ENCODE measurements at regions not wholly inside any gene's neighbourhood (a gene's known extent, or its start where the extent isn't known, plus 50 kb on each side); places are given as distances from the start of the nearest gene placed in this dataset.

DNA sequence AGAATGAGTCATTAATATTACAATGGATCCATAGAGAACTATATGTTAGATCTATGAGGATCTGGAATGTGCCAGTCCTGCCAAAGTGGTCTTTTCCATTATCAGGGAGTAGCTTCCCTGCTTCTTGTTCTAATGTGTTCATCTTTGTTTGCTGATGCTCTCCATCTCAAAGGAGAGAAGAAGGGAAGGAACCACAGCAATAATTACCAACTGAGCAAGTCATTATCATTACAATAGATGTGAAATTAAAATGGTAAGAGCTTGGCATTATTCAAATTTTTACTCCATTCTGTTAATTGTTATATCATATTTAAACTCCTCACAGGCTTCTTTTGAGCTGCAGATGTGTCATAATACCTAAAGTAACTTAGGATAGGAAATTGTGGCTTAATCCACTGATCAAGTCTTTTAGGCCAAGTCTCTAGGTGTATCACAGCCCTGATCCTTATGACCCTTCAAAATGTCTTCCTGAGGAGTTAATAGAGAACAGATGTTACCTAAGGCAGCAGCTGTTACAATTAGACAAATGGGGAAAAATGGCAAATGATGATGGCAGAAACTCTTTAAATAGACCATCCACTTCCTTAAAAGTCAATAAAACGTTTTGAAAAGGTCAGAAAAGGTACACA is 1492.7 kb upstream of the IGFBP7 start:
- TF ChIP-seq, protein P1, sequence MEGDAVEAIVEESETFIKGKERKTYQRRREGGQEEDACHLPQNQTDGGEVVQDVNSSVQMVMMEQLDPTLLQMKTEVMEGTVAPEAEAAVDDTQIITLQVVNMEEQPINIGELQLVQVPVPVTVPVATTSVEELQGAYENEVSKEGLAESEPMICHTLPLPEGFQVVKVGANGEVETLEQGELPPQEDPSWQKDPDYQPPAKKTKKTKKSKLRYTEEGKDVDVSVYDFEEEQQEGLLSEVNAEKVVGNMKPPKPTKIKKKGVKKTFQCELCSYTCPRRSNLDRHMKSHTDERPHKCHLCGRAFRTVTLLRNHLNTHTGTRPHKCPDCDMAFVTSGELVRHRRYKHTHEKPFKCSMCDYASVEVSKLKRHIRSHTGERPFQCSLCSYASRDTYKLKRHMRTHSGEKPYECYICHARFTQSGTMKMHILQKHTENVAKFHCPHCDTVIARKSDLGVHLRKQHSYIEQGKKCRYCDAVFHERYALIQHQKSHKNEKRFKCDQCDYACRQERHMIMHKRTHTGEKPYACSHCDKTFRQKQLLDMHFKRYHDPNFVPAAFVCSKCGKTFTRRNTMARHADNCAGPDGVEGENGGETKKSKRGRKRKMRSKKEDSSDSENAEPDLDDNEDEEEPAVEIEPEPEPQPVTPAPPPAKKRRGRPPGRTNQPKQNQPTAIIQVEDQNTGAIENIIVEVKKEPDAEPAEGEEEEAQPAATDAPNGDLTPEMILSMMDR (IDR thresholded peaks at IDR 0.05; ENCODE audit: low read depth, low read length, poor library complexity, severe bottlenecking) = no peak
- no peak for TF ChIP-seq EZH2phosphoT487 (IDR thresholded peaks at IDR 0.05; ENCODE audit: borderline replicate concordance, low read length)

Data from DOHH2 (cell line).